ENCODE measurements at regions not wholly inside any gene's neighbourhood (a gene's known extent, or its start where the extent isn't known, plus 50 kb on each side); places are given as distances from the start of the nearest gene placed in this dataset.
A peak's percentile ranks its signal among the peaks of the same experiment; 100 is the strongest.

DNA sequence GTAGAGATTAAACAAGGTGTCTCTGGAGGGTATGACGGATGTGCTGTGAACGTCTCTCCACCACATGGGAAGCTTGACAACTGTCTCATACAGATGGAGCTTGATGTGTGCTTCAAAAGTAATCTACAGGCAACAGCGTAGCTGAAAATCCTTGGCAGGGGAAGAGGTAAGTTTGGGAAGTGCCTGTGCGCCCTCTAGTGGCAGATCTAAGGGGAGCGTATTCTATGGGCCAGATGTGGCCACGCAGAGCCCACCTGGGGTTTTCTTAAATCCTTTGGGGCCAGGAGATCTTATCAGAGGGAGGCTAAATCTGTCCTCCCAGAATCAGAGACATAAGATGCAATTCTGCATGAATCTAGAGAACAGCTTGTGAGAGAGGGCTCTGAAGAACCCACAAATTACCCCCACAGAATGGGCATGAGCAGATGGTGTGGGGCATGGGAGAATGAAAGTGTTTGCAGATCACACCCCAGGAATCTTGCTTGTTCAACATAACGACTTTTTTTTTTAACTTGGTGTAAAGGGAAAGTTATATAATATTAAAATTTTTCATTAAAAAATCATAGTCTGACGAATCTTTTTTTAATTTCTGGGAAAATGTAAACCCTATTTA, 91.2 kb upstream of the MPP7 start:
- TF ChIP-seq CTCF (tag by site-specific recombination; IDR thresholded peaks at IDR 0.05) (peak; percentile 55; the same call in 1 of the 2 replicates), ZNF24 (tag by site-specific recombination; IDR thresholded peaks at IDR 0.05) (no peak), SP7 (tag by site-specific recombination; IDR thresholded peaks at IDR 0.05) (no peak)

Measured in HEK293 (cell line).